ENCODE measurements at regions not wholly inside any gene's neighbourhood (a gene's known extent, or its start where the extent isn't known, plus 50 kb on each side); places are given as distances from the start of the nearest gene placed in this dataset.

GRCh38 chr5:74356009-74356695, 284.4 kb downstream of the ENC1 start:
- no peaks in the 10 kb centered on the region for H3K36me3 ChIP-seq
- H3K27me3 ChIP-seq = no peaks in the 10 kb centered on the region
- 56 to 64% (median 63%) methylated on average over 7 of the region's 7 CpGs for WGBS, 3 donors
- peaks cover 9% of the 10 kb centered on the region for H3K4me1 ChIP-seq (ENCODE audit: insufficient read depth)
- intact Hi-C loops (cut with DNase I) = no loop called here
- H3K27ac ChIP-seq = no peak overlapping the region
- no peak for DNase-seq
- H3K9me3 ChIP-seq = no peaks in the 10 kb centered on the region
- TF ChIP-seq POLR2A (IDR thresholded peaks at IDR 0.05) (no peak), EP300 (IDR thresholded peaks at IDR 0.05) (no peak), CTCF (IDR thresholded peaks at IDR 0.05) (no peak)
- no peak overlapping the region for H3K4me3 ChIP-seq

- no peaks in the 10 kb centered on the region for H3K27me3 ChIP-seq
- DNase-seq = no peak
- peaks cover 4% of the 10 kb centered on the region for H3K4me1 ChIP-seq (ENCODE audit: insufficient read depth)
- intact Hi-C loops (cut with DNase I) = no loop called here
- H3K9me3 ChIP-seq = no peaks in the 10 kb centered on the region
- no peak for TF ChIP-seq CTCF (IDR thresholded peaks at IDR 0.05)
- no peak for TF ChIP-seq POLR2A (IDR thresholded peaks at IDR 0.05)
- no peak for TF ChIP-seq EP300 (IDR thresholded peaks at IDR 0.05)
- WGBS, 3 donors = 75 to 79% (median 78%) methylated on average over 6 of the region's 6 CpGs
- H3K27ac ChIP-seq = no peak overlapping the region
- no peak overlapping the region for H3K4me3 ChIP-seq
- no peaks in the 10 kb centered on the region for H3K36me3 ChIP-seq
These were observed 285.3 kb downstream of the ENC1 start for GRCh38 chr5:74355041-74355824.

GRCh38 chr5:74352256-74352655, 288.3 kb downstream of the ENC1 start:
- TF ChIP-seq CTCF (IDR thresholded peaks at IDR 0.05) (no peak), POLR2A (IDR thresholded peaks at IDR 0.05) (no peak), EP300 (IDR thresholded peaks at IDR 0.05) (no peak)
- H3K4me1 ChIP-seq (ENCODE audit: insufficient read depth) = peaks cover 3% of the 10 kb centered on the region
- WGBS, 3 donors = 9 to 23% (median 13%) methylated on average over 4 of the region's 4 CpGs
- H3K36me3 ChIP-seq = no peaks in the 10 kb centered on the region
- intact Hi-C loops (cut with DNase I) = no loop called here
- no peaks in the 10 kb centered on the region for H3K9me3 ChIP-seq
- DNase-seq = no peak
- no peaks in the 10 kb centered on the region for H3K27me3 ChIP-seq
- no peak overlapping the region for H3K4me3 ChIP-seq
- H3K27ac ChIP-seq = no peak overlapping the region

GRCh38 chr5:74342948-74343682, 297.4 kb downstream of the ENC1 start:
- TF ChIP-seq CTCF (IDR thresholded peaks at IDR 0.05) = no peak
- TF ChIP-seq POLR2A (IDR thresholded peaks at IDR 0.05) = no peak
- TF ChIP-seq EP300 (IDR thresholded peaks at IDR 0.05) = no peak
- Histone ChIP-seq H3K4me1 (ENCODE audit: insufficient read depth) (no peaks in the 10 kb centered on the region), H3K4me3 (no peak overlapping the region), H3K36me3 (no peaks in the 10 kb centered on the region), H3K27me3 (no peaks in the 10 kb centered on the region), H3K9me3 (no peaks in the 10 kb centered on the region), H3K27ac (no peak overlapping the region)
- DNase-seq = no peak
- intact Hi-C loops (cut with DNase I) = no loop called here
- 56 to 78% (median 70%) methylated on average over 5 of the region's 5 CpGs for WGBS, 3 donors

Data from ovary (tissue), 7 donors.